GM23248 (cell line): ENCODE measurements at regions not wholly inside any gene's neighbourhood (a gene's known extent, or its start where the extent isn't known, plus 50 kb on each side); places are given as distances from the start of the nearest gene placed in this dataset.

Experiments used
- EZH2 ChIP-seq: fragments of 200-600 bp; sonication (generic); IDR thresholded peaks from 2 replicates; pipeline ENCODE4 v1.6.1; 2018; ENCODE audit warnings: antibody characterized with exemption, mild to moderate bottlenecking; ENCODE audit not compliant: insufficient read depth, poor library complexity, severe bottlenecking
- EZH2phosphoT487 ChIP-seq: fragments of 200-600 bp; sonication (generic); IDR thresholded peaks from 2 replicates; pipeline ENCODE4 v1.6.1; 2018; ENCODE audit warnings: antibody characterized with exemption, moderate library complexity, mild to moderate bottlenecking, low read depth; ENCODE audit not compliant: insufficient read depth

DNA sequence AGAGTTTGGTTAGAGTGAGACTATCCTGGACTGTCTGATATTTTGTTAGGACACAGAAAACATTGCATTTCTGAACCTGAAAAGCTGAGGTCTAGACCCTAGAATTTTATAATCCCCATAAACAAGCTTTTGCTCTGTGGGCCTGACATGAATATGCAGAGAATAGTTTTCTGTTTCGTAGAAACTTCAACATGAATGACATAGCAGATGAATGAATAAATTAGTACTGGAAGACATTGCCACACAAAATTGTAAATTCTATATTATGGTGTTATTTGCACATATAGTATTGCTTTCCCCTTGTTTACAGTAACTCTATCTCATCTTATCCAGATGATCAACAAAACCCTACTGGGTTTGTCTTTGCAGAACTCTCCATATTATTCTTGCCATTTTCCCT lies 54.9 kb upstream of the MAML3 start:
- TF ChIP-seq EZH2phosphoT487 (no peak), EZH2 (no peak)
